ENCODE measurements at regions not wholly inside any gene's neighbourhood (a gene's known extent, or its start where the extent isn't known, plus 50 kb on each side); places are given as distances from the start of the nearest gene placed in this dataset.
A peak's percentile ranks its signal among the peaks of the same experiment; 100 is the strongest.

DNA sequence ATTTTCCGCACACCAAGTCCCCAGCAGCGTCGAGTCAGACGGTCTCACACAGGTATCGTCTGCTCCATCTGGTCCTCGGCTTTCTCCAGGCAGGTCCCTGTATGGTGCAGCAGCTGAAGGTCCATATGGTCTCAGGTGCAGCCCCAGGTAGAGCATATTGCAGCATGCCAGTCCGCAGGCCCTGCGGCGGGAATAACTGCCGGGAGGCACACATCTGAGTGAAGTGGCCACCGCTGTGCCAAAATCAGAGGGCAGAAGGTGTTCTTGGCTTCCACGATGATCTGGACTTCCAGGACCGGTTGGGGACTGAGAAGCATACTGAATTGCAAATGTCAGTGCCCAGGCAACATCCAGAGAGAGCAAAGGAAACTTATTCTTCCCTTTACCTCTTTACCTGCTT, 320.3 kb downstream of the RNF144A start:
- FAIRE-seq (no peak), DNase-seq (ENCODE audit: insufficient read length, low spot score) (no peak)
- TF ChIP-seq POLR2A (IDR thresholded peaks at IDR 0.05; ENCODE audit: low read depth, low read length): no peak
- no peak for TF ChIP-seq POLR2AphosphoS5 (IDR thresholded peaks at IDR 0.05; ENCODE audit: low read depth, low read length)
- no peak for TF ChIP-seq PAX5 (IDR thresholded peaks at IDR 0.05; ENCODE audit: insufficient read depth, low read length, severe bottlenecking)
- no peak for TF ChIP-seq SPI1 (IDR thresholded peaks at IDR 0.05; ENCODE audit: low read depth, low read length)
- no peak for TF ChIP-seq POU2F2 (IDR thresholded peaks at IDR 0.05; ENCODE audit: low read depth, low read length)
- no peak for TF ChIP-seq TAF1 (IDR thresholded peaks at IDR 0.05; ENCODE audit: low read depth, low read length)

- DNase-seq (ENCODE audit: insufficient read length, low spot score): no peak
- FAIRE-seq: no peak
- no peak for TF ChIP-seq TAF1 (IDR thresholded peaks at IDR 0.05; ENCODE audit: low read depth, low read length)
- TF ChIP-seq POLR2A (IDR thresholded peaks at IDR 0.05; ENCODE audit: low read depth, low read length): no peak
- TF ChIP-seq POLR2AphosphoS5 (IDR thresholded peaks at IDR 0.05; ENCODE audit: low read depth, low read length): no peak
- TF ChIP-seq POU2F2 (IDR thresholded peaks at IDR 0.05; ENCODE audit: low read depth, low read length): no peak
- TF ChIP-seq SPI1 (IDR thresholded peaks at IDR 0.05; ENCODE audit: low read depth, low read length): no peak
- no peak for TF ChIP-seq PAX5 (IDR thresholded peaks at IDR 0.05; ENCODE audit: insufficient read depth, low read length, severe bottlenecking)
These were observed 321.9 kb downstream of the RNF144A start for GRCh38 chr2:7239078-7239477.

DNA sequence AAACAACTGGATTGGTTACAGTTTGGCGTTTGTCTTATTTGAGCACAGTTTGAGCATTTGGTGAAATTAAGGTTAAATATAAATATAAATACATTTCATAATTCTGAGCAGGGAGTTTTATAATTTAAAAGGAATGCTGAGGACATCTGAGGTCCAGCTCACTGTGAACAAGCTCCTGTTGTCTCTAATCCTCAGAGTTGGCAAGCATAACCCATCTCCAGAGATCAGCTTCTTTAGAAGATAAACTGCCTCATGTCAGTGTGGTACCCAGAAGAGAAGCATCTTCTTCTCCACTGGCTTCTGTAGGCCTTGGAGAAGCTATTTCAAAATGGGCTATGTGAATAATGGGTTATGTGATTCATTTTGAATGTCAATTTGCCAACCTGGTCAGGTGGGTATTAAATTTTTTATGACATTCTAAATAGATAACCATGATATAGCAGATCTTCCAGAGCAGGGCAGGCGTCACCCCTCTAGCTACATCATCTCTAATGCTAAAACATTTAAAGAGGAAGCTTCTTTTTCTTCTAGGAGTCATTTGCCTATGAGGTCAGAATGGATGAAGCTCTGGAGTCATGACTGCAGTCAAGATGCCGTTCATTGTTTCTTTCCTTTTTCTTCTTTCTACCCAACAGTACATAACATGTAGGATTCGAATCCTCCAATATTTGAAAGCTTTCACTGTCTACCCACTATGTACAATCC, 324.0 kb downstream of the RNF144A start:
- DNase-seq (ENCODE audit: insufficient read length, low spot score) (no peak), FAIRE-seq (no peak)
- TF ChIP-seq POLR2AphosphoS5 (IDR thresholded peaks at IDR 0.05; ENCODE audit: low read depth, low read length) (no peak), POU2F2 (IDR thresholded peaks at IDR 0.05; ENCODE audit: low read depth, low read length) (no peak), SPI1 (IDR thresholded peaks at IDR 0.05; ENCODE audit: low read depth, low read length) (no peak), POLR2A (IDR thresholded peaks at IDR 0.05; ENCODE audit: low read depth, low read length) (no peak), TAF1 (IDR thresholded peaks at IDR 0.05; ENCODE audit: low read depth, low read length) (no peak), PAX5 (IDR thresholded peaks at IDR 0.05; ENCODE audit: insufficient read depth, low read length, severe bottlenecking) (no peak)

GRCh38 chr2:7242189-7242867, 325.1 kb downstream of the RNF144A start:
- DNase-seq (ENCODE audit: insufficient read length, low spot score) (no peak), FAIRE-seq (no peak)
- TF ChIP-seq SPI1 (IDR thresholded peaks at IDR 0.05; ENCODE audit: low read depth, low read length): peak; percentile 17; the same call in 1 of the 2 replicates
- TF ChIP-seq POU2F2 (IDR thresholded peaks at IDR 0.05; ENCODE audit: low read depth, low read length): no peak

- no peak for FAIRE-seq
- TF ChIP-seq POLR2AphosphoS5 (IDR thresholded peaks at IDR 0.05; ENCODE audit: low read depth, low read length): no peak
- no peak for TF ChIP-seq PAX5 (IDR thresholded peaks at IDR 0.05; ENCODE audit: insufficient read depth, low read length, severe bottlenecking)
- no peak for TF ChIP-seq SPI1 (IDR thresholded peaks at IDR 0.05; ENCODE audit: low read depth, low read length)
- TF ChIP-seq POU2F2 (IDR thresholded peaks at IDR 0.05; ENCODE audit: low read depth, low read length): no peak
- no peak for TF ChIP-seq TAF1 (IDR thresholded peaks at IDR 0.05; ENCODE audit: low read depth, low read length)
- no peak for TF ChIP-seq POLR2A (IDR thresholded peaks at IDR 0.05; ENCODE audit: low read depth, low read length)
- DNase-seq (ENCODE audit: insufficient read length, low spot score): no peak
These were observed 326.1 kb downstream of the RNF144A start for GRCh38 chr2:7243276-7243675.

DNA sequence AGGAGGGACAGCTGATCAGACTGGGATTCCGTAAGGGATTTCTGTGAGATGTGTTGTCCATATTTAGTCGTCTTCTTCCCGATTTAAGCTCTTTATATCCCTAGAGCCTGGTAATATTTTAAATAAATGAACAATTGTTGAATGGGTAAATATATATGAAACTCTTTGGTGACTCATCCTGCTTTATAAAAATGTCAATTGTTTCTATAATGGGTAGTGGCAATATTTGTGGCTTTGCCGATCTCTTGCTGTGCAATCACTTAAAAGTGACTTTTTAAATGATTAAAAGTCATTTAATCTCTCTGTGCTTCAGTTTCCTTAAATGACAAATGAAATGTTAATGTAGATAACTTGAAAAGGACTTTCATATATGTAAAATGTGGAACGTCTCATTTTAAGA, 339.2 kb downstream of the RNF144A start:
- DNase-seq (ENCODE audit: insufficient read length, low spot score): no peak
- no peak for FAIRE-seq
- TF ChIP-seq TAF1 (IDR thresholded peaks at IDR 0.05; ENCODE audit: low read depth, low read length) (no peak), POLR2A (IDR thresholded peaks at IDR 0.05; ENCODE audit: low read depth, low read length) (no peak), POLR2AphosphoS5 (IDR thresholded peaks at IDR 0.05; ENCODE audit: low read depth, low read length) (no peak), PAX5 (IDR thresholded peaks at IDR 0.05; ENCODE audit: insufficient read depth, low read length, severe bottlenecking) (no peak), SPI1 (IDR thresholded peaks at IDR 0.05; ENCODE audit: low read depth, low read length) (no peak), POU2F2 (IDR thresholded peaks at IDR 0.05; ENCODE audit: low read depth, low read length) (no peak)

GRCh38 chr2:7262727-7263126, 345.5 kb downstream of the RNF144A start:
- TF ChIP-seq SPI1 (IDR thresholded peaks at IDR 0.05; ENCODE audit: low read depth, low read length) (no peak), TAF1 (IDR thresholded peaks at IDR 0.05; ENCODE audit: low read depth, low read length) (no peak), PAX5 (IDR thresholded peaks at IDR 0.05; ENCODE audit: insufficient read depth, low read length, severe bottlenecking) (no peak), POU2F2 (IDR thresholded peaks at IDR 0.05; ENCODE audit: low read depth, low read length) (no peak), POLR2A (IDR thresholded peaks at IDR 0.05; ENCODE audit: low read depth, low read length) (no peak), POLR2AphosphoS5 (IDR thresholded peaks at IDR 0.05; ENCODE audit: low read depth, low read length) (no peak)
- FAIRE-seq: no peak
- DNase-seq (ENCODE audit: insufficient read length, low spot score): no peak

DNA sequence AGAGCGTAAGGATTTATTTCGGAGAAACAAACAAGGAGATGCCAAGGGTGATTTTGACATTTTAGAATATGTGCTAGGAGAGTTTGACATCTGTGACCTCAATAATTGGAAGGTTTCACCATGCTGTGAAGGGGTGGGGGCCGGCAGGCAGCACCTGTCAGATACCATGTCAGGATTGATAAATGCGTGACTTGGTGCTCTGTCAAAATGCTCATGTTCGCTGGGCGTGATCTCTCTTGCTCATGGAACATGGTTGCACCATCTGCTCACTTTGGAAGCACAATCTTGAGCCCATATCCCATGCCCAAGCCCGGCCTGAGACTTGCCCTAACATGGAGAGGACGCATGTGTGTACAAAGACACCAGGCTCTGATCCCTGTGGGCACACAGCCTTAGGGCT, 347.6 kb downstream of the RNF144A start:
- FAIRE-seq (no peak), DNase-seq (ENCODE audit: insufficient read length, low spot score) (no peak)
- TF ChIP-seq POLR2AphosphoS5 (IDR thresholded peaks at IDR 0.05; ENCODE audit: low read depth, low read length): no peak
- no peak for TF ChIP-seq SPI1 (IDR thresholded peaks at IDR 0.05; ENCODE audit: low read depth, low read length)
- no peak for TF ChIP-seq POU2F2 (IDR thresholded peaks at IDR 0.05; ENCODE audit: low read depth, low read length)
- no peak for TF ChIP-seq PAX5 (IDR thresholded peaks at IDR 0.05; ENCODE audit: insufficient read depth, low read length, severe bottlenecking)
- TF ChIP-seq POLR2A (IDR thresholded peaks at IDR 0.05; ENCODE audit: low read depth, low read length): no peak
- TF ChIP-seq TAF1 (IDR thresholded peaks at IDR 0.05; ENCODE audit: low read depth, low read length): no peak

GRCh38 chr2:7265286-7265685, 348.1 kb downstream of the RNF144A start:
- TF ChIP-seq TAF1 (IDR thresholded peaks at IDR 0.05; ENCODE audit: low read depth, low read length) (no peak), PAX5 (IDR thresholded peaks at IDR 0.05; ENCODE audit: insufficient read depth, low read length, severe bottlenecking) (no peak), POLR2A (IDR thresholded peaks at IDR 0.05; ENCODE audit: low read depth, low read length) (no peak), POLR2AphosphoS5 (IDR thresholded peaks at IDR 0.05; ENCODE audit: low read depth, low read length) (no peak), SPI1 (IDR thresholded peaks at IDR 0.05; ENCODE audit: low read depth, low read length) (no peak), POU2F2 (IDR thresholded peaks at IDR 0.05; ENCODE audit: low read depth, low read length) (no peak)
- FAIRE-seq: no peak
- no peak for DNase-seq (ENCODE audit: insufficient read length, low spot score)

Data from GM12891 (cell line).